ENCODE measurements at regions not wholly inside any gene's neighbourhood (a gene's known extent, or its start where the extent isn't known, plus 50 kb on each side); places are given as distances from the start of the nearest gene placed in this dataset.
"Not testable (repeated sequence)": the region's sequence is repeated elsewhere in the genome, so short reads cannot be mapped to it uniquely, and the experiment has no call there.

DNA sequence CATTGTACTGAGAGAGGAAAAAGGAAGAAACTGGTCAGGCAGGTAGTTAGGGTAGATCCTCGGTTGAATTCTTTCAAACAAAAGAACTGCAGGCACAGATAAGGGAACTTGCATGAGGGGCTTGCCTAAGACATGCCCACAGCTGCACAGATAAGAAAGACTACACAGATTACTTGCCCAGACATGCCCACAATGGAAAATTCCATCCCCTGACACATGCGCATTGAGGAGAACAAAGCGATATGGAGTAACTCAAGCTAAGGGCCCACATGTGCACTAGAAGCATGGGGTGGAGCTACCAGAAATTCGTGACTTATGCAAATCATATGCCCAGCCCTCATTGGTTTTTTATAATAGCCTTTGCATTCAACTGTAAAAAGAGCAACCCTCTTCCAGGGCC is 181.3 kb upstream of the ZNF521 start:
- TF ChIP-seq EZH2 (IDR thresholded peaks at IDR 0.05; ENCODE audit: borderline replicate concordance, low read length) = no peak
- TF ChIP-seq, protein P1, sequence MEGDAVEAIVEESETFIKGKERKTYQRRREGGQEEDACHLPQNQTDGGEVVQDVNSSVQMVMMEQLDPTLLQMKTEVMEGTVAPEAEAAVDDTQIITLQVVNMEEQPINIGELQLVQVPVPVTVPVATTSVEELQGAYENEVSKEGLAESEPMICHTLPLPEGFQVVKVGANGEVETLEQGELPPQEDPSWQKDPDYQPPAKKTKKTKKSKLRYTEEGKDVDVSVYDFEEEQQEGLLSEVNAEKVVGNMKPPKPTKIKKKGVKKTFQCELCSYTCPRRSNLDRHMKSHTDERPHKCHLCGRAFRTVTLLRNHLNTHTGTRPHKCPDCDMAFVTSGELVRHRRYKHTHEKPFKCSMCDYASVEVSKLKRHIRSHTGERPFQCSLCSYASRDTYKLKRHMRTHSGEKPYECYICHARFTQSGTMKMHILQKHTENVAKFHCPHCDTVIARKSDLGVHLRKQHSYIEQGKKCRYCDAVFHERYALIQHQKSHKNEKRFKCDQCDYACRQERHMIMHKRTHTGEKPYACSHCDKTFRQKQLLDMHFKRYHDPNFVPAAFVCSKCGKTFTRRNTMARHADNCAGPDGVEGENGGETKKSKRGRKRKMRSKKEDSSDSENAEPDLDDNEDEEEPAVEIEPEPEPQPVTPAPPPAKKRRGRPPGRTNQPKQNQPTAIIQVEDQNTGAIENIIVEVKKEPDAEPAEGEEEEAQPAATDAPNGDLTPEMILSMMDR (IDR thresholded peaks at IDR 0.05; ENCODE audit: low read length) = no peak
- H4K20me1 ChIP-seq (ENCODE audit: insufficient read depth, low read length) = no peaks in the 10 kb centered on the region
- no peak overlapping the region for H2AFZ ChIP-seq (ENCODE audit: low read length)
- H3K9me3 ChIP-seq (ENCODE audit: low read length) = peaks cover 20% of the 10 kb centered on the region
- H3K36me3 ChIP-seq (ENCODE audit: insufficient read depth, low read length) = peaks cover 14% of the 10 kb centered on the region
- H3K9me2 ChIP-seq (ENCODE audit: low read depth, low read length) = no peaks in the 10 kb centered on the region
- no peak overlapping the region for H3K4me3 ChIP-seq (ENCODE audit: low read depth, low read length, poor library complexity, severe bottlenecking)
- H3K27ac ChIP-seq (ENCODE audit: low read depth, low read length, poor library complexity, severe bottlenecking) = peak overlapping the region; percentile 90
- H3K9ac ChIP-seq (ENCODE audit: low read length) = no peak overlapping the region
- H3K27me3 ChIP-seq (ENCODE audit: insufficient read depth, low read length) = no peaks in the 10 kb centered on the region
- 0 out of 2 replicates have a peak, but pooled peaks cover 10% of the 10 kb centered on the region for H3F3A ChIP-seq (ENCODE audit: insufficient read depth, low read length)
- H3K4me2 ChIP-seq (ENCODE audit: low read length) = no peak overlapping the region
- H3K79me2 ChIP-seq (ENCODE audit: insufficient read depth, low read length) = no peaks in the 10 kb centered on the region
- H3K4me1 ChIP-seq (ENCODE audit: insufficient read depth, low read length, severe bottlenecking) = peaks cover 44% of the 10 kb centered on the region

DNA sequence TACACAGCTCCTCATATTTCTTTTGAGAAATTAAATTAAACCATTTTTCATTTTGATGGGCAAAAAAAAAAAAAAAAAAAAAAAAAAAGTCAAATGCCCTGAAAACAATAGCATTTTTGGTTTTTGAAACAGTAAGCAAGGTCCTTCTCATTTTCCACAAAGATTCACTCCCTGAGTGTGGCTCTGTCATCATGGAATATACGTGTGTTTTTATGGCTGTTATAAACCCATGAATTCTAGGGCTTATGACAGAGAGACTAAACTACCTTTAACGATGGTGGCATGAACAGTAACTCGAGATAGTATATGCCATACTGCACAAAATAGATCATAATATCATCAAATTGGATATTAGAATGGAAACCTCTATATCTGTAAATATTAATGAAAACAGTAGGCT is 179.2 kb upstream of the ZNF521 start:
- no peaks in the 10 kb centered on the region for H4K20me1 ChIP-seq (ENCODE audit: insufficient read depth, low read length)
- H2AFZ ChIP-seq (ENCODE audit: low read length) = no peak overlapping the region
- peaks cover 39% of the 10 kb centered on the region for H3K4me1 ChIP-seq (ENCODE audit: insufficient read depth, low read length, severe bottlenecking)
- peaks cover 14% of the 10 kb centered on the region for H3K36me3 ChIP-seq (ENCODE audit: insufficient read depth, low read length)
- peak overlapping the region; percentile 90 for H3K27ac ChIP-seq (ENCODE audit: low read depth, low read length, poor library complexity, severe bottlenecking)
- H3K9me3 ChIP-seq (ENCODE audit: low read length) = peaks cover 29% of the 10 kb centered on the region
- H3K9ac ChIP-seq (ENCODE audit: low read length) = no peak overlapping the region
- no peaks in the 10 kb centered on the region for H3K9me2 ChIP-seq (ENCODE audit: low read depth, low read length)
- no peak for TF ChIP-seq EZH2 (IDR thresholded peaks at IDR 0.05; ENCODE audit: borderline replicate concordance, low read length)
- TF ChIP-seq, protein P1 (IDR thresholded peaks at IDR 0.05; ENCODE audit: low read length) = no peak
- no peaks in the 10 kb centered on the region for H3K79me2 ChIP-seq (ENCODE audit: insufficient read depth, low read length)
- 0 out of 2 replicates have a peak, but pooled peaks cover 10% of the 10 kb centered on the region for H3F3A ChIP-seq (ENCODE audit: insufficient read depth, low read length)
- no peak overlapping the region for H3K4me2 ChIP-seq (ENCODE audit: low read length)
- no peak overlapping the region for H3K4me3 ChIP-seq (ENCODE audit: low read depth, low read length, poor library complexity, severe bottlenecking)
- no peaks in the 10 kb centered on the region for H3K27me3 ChIP-seq (ENCODE audit: insufficient read depth, low read length)

DNA sequence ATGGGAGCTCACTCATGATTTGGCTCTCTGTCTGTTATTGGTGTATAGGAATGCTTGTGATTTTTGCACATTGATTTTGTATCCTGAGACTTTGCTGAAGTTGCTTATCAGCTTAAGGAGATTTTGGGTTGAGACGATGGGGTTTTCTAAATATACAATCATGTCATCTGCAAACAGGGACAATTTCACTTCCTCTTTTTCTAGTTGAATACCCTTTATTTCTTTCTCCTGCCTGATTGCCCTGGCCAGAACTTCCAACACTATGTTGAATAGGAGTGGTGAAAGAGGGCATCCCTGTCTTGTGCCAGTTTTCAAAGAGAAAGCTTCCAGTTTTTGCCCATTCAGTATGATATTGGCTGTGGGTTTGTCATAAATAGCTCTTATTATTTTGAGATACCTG is 173.8 kb upstream of the ZNF521 start:
- H3K27ac ChIP-seq (ENCODE audit: low read depth, low read length, poor library complexity, severe bottlenecking) = peak overlapping the region; percentile 29
- H3K27me3 ChIP-seq (ENCODE audit: insufficient read depth, low read length); H4K20me1 ChIP-seq (ENCODE audit: insufficient read depth, low read length); H3K9me2 ChIP-seq (ENCODE audit: low read depth, low read length); H3K36me3 ChIP-seq (ENCODE audit: insufficient read depth, low read length); H3F3A ChIP-seq (ENCODE audit: insufficient read depth, low read length); H3K79me2 ChIP-seq (ENCODE audit: insufficient read depth, low read length); H3K4me3 ChIP-seq (ENCODE audit: low read depth, low read length, poor library complexity, severe bottlenecking); H2AFZ ChIP-seq (ENCODE audit: low read length); H3K4me2 ChIP-seq (ENCODE audit: low read length); H3K9ac ChIP-seq (ENCODE audit: low read length): not testable (repeated sequence)
- peaks cover 12% of the 10 kb centered on the region for H3K9me3 ChIP-seq (ENCODE audit: low read length)
- peaks cover 29% of the 10 kb centered on the region for H3K4me1 ChIP-seq (ENCODE audit: insufficient read depth, low read length, severe bottlenecking)

DNA sequence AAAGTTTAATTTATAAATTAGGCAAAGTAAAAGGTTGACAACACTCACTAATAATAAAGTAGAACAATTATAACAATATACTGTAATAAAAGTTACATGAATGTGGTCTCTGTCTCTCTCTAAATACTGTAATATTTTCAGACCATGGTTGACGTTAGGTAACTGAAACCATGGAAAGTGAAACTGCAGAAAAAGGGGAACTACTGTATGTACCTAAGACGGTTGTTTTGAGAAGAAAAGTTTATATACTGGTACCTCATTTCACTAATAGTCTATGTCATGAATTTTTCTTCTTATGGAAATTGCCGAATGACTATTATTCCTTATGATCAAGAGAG is 166.7 kb upstream of the ZNF521 start:
- H2AFZ ChIP-seq (ENCODE audit: low read length) = no peak overlapping the region
- peak overlapping the region; percentile 99 for H3K27ac ChIP-seq (ENCODE audit: low read depth, low read length, poor library complexity, severe bottlenecking)
- H3F3A ChIP-seq (ENCODE audit: insufficient read depth, low read length) = peaks cover 9% of the 10 kb centered on the region; the same call in 1 of the 2 replicates
- H3K4me3 ChIP-seq (ENCODE audit: low read depth, low read length, poor library complexity, severe bottlenecking) = peak overlapping the region; percentile 67
- H3K27me3 ChIP-seq (ENCODE audit: insufficient read depth, low read length) = no peaks in the 10 kb centered on the region
- H3K4me1 ChIP-seq (ENCODE audit: insufficient read depth, low read length, severe bottlenecking) = peaks cover 92% of the 10 kb centered on the region
- TF ChIP-seq, protein P1 (IDR thresholded peaks at IDR 0.05; ENCODE audit: low read length) = no peak
- no peak for TF ChIP-seq EZH2 (IDR thresholded peaks at IDR 0.05; ENCODE audit: borderline replicate concordance, low read length)
- peaks cover 16% of the 10 kb centered on the region; the same call in 1 of the 2 replicates for H3K79me2 ChIP-seq (ENCODE audit: insufficient read depth, low read length)
- no peaks in the 10 kb centered on the region; the same call in 1 of the 2 replicates for H3K9me3 ChIP-seq (ENCODE audit: low read length)
- peak overlapping the region; percentile 84 for H3K4me2 ChIP-seq (ENCODE audit: low read length)
- H4K20me1 ChIP-seq (ENCODE audit: insufficient read depth, low read length) = no peaks in the 10 kb centered on the region
- no peaks in the 10 kb centered on the region for H3K9me2 ChIP-seq (ENCODE audit: low read depth, low read length)
- no peaks in the 10 kb centered on the region for H3K36me3 ChIP-seq (ENCODE audit: insufficient read depth, low read length)
- peak overlapping the region; percentile 92 for H3K9ac ChIP-seq (ENCODE audit: low read length)

All from OCI-LY1 (cell line).